Erythroblast (primary cell): ENCODE measurements at regions not wholly inside any gene's neighbourhood (a gene's known extent, or its start where the extent isn't known, plus 50 kb on each side); places are given as distances from the start of the nearest gene placed in this dataset.

ENCODE experiments used
- GATA1 ChIP-seq: IDR thresholded peaks from 2 replicates; pipeline ENCODE4 v1.6.1; 2011; ENCODE audit warnings: low read depth, mild to moderate bottlenecking, control low read depth, low read length, moderate library complexity
- POLR2A ChIP-seq: IDR thresholded peaks from 2 replicates; pipeline ENCODE4 v1.6.1; 2011; ENCODE audit warnings: mild to moderate bottlenecking, low read length

- no peak for TF ChIP-seq POLR2A
- TF ChIP-seq GATA1, result no peak
Observed at GRCh38 chr2:240358080-240358479, 77.4 kb upstream of the GPC1 start.
